WTC11 (cell line): ENCODE measurements at regions not wholly inside any gene's neighbourhood (a gene's known extent, or its start where the extent isn't known, plus 50 kb on each side); places are given as distances from the start of the nearest gene placed in this dataset.

Source experiments
- ATAC-seq: fragments of 200-7000 bp; cut with Tn5 transposase; 2 replicates; pipeline ENCODE4 v1.10.0; 2021; ENCODE audit warnings: mild to moderate bottlenecking, moderate library complexity
- CTCF ChIA-PET: fragments of 300-600 bp; sonication (Branson Sonifier 250); formaldehyde crosslinking; loops from one replicate; lab custom pipeline; 2021; ENCODE audit warnings: antibody characterized with exemption; lab: Charles Lee
- POLR2A ChIA-PET: fragments of 350-600 bp; sonication (Branson Sonifier 250); formaldehyde crosslinking; loops from one replicate; lab custom pipeline; 2021; ENCODE audit warnings: antibody characterized with exemption; lab: Charles Lee
- DNase-seq: peaks from one replicate; pipeline ENCODE4 v3.0.0; 2021; ENCODE audit warnings: low spot score
- H3K27ac Mint-ChIP-seq: 2 replicates; pipeline ENCODE4 v1.8.0; 2021; ENCODE audit warnings: mixed read lengths
- H3K27me3 Mint-ChIP-seq: 2 replicates; pipeline ENCODE4 v1.8.0; 2021; ENCODE audit warnings: low read depth, mild to moderate bottlenecking, moderate library complexity, mixed read lengths
- H3K36me3 Mint-ChIP-seq: 2 replicates; pipeline ENCODE4 v1.8.0; 2021; ENCODE audit warnings: mixed read lengths
- H3K4me1 Mint-ChIP-seq: 2 replicates; pipeline ENCODE4 v1.8.0; 2022; ENCODE audit warnings: mixed read lengths
- H3K4me3 Mint-ChIP-seq: 2 replicates; pipeline ENCODE4 v1.8.0; 2021; ENCODE audit warnings: mild to moderate bottlenecking, moderate library complexity, mixed read lengths
- H3K9me3 Mint-ChIP-seq: 2 replicates; pipeline ENCODE4 v1.8.0; 2021; ENCODE audit warnings: mixed read lengths
- CBFB ChIP-seq: sonication (generic); formaldehyde crosslinking; IDR thresholded peaks from 2 replicates; pipeline ENCODE4 v1.8.1; 2022; ENCODE audit warnings: mild to moderate bottlenecking, low read depth, missing genetic modification reagents
- CREB1 ChIP-seq: sonication (generic); formaldehyde crosslinking; IDR thresholded peaks from 2 replicates; pipeline ENCODE4 v1.8.0; 2023; ENCODE audit warnings: mild to moderate bottlenecking, missing genetic modification reagents
- CREM ChIP-seq: sonication (generic); formaldehyde crosslinking; IDR thresholded peaks from 2 replicates; pipeline ENCODE4 v1.8.1; 2022; ENCODE audit warnings: mild to moderate bottlenecking, missing genetic modification reagents, moderate library complexity
- E2F1 ChIP-seq: sonication (generic); formaldehyde crosslinking; IDR thresholded peaks from 2 replicates; pipeline ENCODE4 v1.8.0; 2022; ENCODE audit warnings: mild to moderate bottlenecking, missing genetic modification reagents
- ELF4 ChIP-seq: sonication (generic); formaldehyde crosslinking; IDR thresholded peaks from 2 replicates; pipeline ENCODE4 v1.8.1; 2022; ENCODE audit warnings: low read depth, mild to moderate bottlenecking, moderate library complexity, missing genetic modification reagents
- NFATC4 ChIP-seq: fragments of 250-450 bp; sonication (Bioruptor Pico); IDR thresholded peaks from 2 replicates; pipeline ENCODE4 v1.9.0; 2021; ENCODE audit warnings: mild to moderate bottlenecking
- OVOL2 ChIP-seq: fragments of 250-450 bp; sonication (Bioruptor Pico); IDR thresholded peaks from 2 replicates; pipeline ENCODE4 v1.9.0; 2021; ENCODE audit warnings: mild to moderate bottlenecking, borderline replicate concordance
- SMAD3 ChIP-seq: sonication (generic); formaldehyde crosslinking; IDR thresholded peaks from 2 replicates; pipeline ENCODE4 v1.8.0; 2022; ENCODE audit warnings: missing genetic modification reagents, mild to moderate bottlenecking, borderline replicate concordance
- STAT6 ChIP-seq: sonication (generic); formaldehyde crosslinking; conservative IDR thresholded peaks from 2 replicates; pipeline ENCODE4 v1.8.1; 2023; ENCODE audit warnings: mild to moderate bottlenecking, low read depth, missing genetic modification reagents, moderate library complexity
- TEAD4 ChIP-seq: sonication (generic); formaldehyde crosslinking; IDR thresholded peaks from 2 replicates; pipeline ENCODE4 v1.8.0; 2022; ENCODE audit warnings: mild to moderate bottlenecking, missing genetic modification reagents
- TP53 ChIP-seq: sonication (generic); formaldehyde crosslinking; IDR thresholded peaks from 2 replicates; pipeline ENCODE4 v1.8.1; 2023; ENCODE audit warnings: mild to moderate bottlenecking, missing genetic modification reagents
- ZBTB21 ChIP-seq: sonication (generic); formaldehyde crosslinking; IDR thresholded peaks from 2 replicates; pipeline ENCODE4 v1.8.1; 2023; ENCODE audit warnings: mild to moderate bottlenecking, missing genetic modification reagents, borderline replicate concordance
- TF ChIP-seq, protein P1 (sequence below): sonication (generic); formaldehyde crosslinking; IDR thresholded peaks from 2 replicates; pipeline ENCODE4 v1.8.1; 2023; ENCODE audit warnings: mild to moderate bottlenecking, missing genetic modification reagents, moderate library complexity
- TF ChIP-seq, protein P2 (sequence below): sonication (generic); formaldehyde crosslinking; IDR thresholded peaks from 2 replicates; pipeline ENCODE4 v1.8.0; 2022; ENCODE audit warnings: mild to moderate bottlenecking, missing genetic modification reagents
- TF ChIP-seq, protein P3 (sequence below): fragments of 250-450 bp; sonication (Bioruptor Pico); IDR thresholded peaks from 2 replicates; pipeline ENCODE4 v1.9.0; 2021; ENCODE audit warnings: mild to moderate bottlenecking
- TF ChIP-seq, protein P4 (sequence below): sonication (generic); formaldehyde crosslinking; IDR thresholded peaks from 2 replicates; pipeline ENCODE4 v1.8.0; 2023; ENCODE audit warnings: missing genetic modification reagents, mild to moderate bottlenecking, borderline replicate concordance
- TF ChIP-seq, protein P5 (sequence below): fragments of 200-600 bp; IDR thresholded peaks from 2 replicates; pipeline ENCODE4 v1.8.0; 2022; ENCODE audit warnings: antibody characterized with exemption
- TF ChIP-seq, protein P6 (sequence below): fragments of 250-450 bp; sonication (Bioruptor Pico); IDR thresholded peaks from 2 replicates; pipeline ENCODE4 v1.8.0; 2021; ENCODE audit warnings: mild to moderate bottlenecking
- TF ChIP-seq, protein P7 (sequence below): sonication (generic); formaldehyde crosslinking; IDR thresholded peaks from 2 replicates; pipeline ENCODE4 v1.8.1; 2023; ENCODE audit warnings: mild to moderate bottlenecking, moderate library complexity, missing genetic modification reagents

DNA sequence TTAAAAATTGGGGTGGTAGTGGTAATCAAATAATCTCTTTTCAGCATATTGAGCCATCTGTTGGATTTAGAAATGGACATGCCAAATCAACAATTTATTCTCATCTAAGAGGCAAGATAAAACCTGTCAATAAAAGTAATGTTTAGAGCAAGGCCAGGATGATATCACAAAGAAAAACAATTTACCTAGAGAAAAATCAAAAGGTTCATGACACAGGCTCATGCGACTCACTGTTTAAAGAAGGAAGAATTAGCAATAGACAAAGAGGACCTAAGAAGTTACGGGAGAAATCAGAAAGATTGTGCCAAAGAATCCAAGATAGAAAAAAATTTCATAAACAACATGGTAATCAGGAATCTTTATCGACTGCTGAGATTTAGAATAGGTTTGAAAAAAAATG, 868.5 kb upstream of the GBE1 start:
- TF ChIP-seq, protein P1, sequence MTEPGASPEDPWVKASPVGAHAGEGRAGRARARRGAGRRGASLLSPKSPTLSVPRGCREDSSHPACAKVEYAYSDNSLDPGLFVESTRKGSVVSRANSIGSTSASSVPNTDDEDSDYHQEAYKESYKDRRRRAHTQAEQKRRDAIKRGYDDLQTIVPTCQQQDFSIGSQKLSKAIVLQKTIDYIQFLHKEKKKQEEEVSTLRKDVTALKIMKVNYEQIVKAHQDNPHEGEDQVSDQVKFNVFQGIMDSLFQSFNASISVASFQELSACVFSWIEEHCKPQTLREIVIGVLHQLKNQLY = no peak
- TF ChIP-seq CREB1 (CRISPR knock-in tag) (no peak), ELF4 (no peak), NFATC4 (CRISPR knock-in tag) (no peak), ZBTB21 (CRISPR knock-in tag) (no peak), TP53 (CRISPR knock-in tag) (no peak), CBFB (CRISPR knock-in tag) (no peak), OVOL2 (CRISPR knock-in tag) (no peak), CREM (CRISPR knock-in tag) (no peak), TEAD4 (CRISPR knock-in tag) (no peak), E2F1 (CRISPR knock-in tag) (no peak), STAT6 (CRISPR knock-in tag) (no peak), SMAD3 (CRISPR knock-in tag) (no peak)
- TF ChIP-seq, protein P2, sequence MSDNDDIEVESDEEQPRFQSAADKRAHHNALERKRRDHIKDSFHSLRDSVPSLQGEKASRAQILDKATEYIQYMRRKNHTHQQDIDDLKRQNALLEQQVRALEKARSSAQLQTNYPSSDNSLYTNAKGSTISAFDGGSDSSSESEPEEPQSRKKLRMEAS (CRISPR knock-in tag) = no peak
- TF ChIP-seq, protein P3, sequence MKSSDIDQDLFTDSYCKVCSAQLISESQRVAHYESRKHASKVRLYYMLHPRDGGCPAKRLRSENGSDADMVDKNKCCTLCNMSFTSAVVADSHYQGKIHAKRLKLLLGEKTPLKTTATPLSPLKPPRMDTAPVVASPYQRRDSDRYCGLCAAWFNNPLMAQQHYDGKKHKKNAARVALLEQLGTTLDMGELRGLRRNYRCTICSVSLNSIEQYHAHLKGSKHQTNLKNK (CRISPR knock-in tag) = no peak
- TF ChIP-seq, protein P4, sequence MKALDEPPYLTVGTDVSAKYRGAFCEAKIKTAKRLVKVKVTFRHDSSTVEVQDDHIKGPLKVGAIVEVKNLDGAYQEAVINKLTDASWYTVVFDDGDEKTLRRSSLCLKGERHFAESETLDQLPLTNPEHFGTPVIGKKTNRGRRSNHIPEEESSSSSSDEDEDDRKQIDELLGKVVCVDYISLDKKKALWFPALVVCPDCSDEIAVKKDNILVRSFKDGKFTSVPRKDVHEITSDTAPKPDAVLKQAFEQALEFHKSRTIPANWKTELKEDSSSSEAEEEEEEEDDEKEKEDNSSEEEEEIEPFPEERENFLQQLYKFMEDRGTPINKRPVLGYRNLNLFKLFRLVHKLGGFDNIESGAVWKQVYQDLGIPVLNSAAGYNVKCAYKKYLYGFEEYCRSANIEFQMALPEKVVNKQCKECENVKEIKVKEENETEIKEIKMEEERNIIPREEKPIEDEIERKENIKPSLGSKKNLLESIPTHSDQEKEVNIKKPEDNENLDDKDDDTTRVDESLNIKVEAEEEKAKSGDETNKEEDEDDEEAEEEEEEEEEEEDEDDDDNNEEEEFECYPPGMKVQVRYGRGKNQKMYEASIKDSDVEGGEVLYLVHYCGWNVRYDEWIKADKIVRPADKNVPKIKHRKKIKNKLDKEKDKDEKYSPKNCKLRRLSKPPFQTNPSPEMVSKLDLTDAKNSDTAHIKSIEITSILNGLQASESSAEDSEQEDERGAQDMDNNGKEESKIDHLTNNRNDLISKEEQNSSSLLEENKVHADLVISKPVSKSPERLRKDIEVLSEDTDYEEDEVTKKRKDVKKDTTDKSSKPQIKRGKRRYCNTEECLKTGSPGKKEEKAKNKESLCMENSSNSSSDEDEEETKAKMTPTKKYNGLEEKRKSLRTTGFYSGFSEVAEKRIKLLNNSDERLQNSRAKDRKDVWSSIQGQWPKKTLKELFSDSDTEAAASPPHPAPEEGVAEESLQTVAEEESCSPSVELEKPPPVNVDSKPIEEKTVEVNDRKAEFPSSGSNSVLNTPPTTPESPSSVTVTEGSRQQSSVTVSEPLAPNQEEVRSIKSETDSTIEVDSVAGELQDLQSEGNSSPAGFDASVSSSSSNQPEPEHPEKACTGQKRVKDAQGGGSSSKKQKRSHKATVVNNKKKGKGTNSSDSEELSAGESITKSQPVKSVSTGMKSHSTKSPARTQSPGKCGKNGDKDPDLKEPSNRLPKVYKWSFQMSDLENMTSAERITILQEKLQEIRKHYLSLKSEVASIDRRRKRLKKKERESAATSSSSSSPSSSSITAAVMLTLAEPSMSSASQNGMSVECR = no peak
- TF ChIP-seq, protein P5, sequence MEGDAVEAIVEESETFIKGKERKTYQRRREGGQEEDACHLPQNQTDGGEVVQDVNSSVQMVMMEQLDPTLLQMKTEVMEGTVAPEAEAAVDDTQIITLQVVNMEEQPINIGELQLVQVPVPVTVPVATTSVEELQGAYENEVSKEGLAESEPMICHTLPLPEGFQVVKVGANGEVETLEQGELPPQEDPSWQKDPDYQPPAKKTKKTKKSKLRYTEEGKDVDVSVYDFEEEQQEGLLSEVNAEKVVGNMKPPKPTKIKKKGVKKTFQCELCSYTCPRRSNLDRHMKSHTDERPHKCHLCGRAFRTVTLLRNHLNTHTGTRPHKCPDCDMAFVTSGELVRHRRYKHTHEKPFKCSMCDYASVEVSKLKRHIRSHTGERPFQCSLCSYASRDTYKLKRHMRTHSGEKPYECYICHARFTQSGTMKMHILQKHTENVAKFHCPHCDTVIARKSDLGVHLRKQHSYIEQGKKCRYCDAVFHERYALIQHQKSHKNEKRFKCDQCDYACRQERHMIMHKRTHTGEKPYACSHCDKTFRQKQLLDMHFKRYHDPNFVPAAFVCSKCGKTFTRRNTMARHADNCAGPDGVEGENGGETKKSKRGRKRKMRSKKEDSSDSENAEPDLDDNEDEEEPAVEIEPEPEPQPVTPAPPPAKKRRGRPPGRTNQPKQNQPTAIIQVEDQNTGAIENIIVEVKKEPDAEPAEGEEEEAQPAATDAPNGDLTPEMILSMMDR = no peak
- TF ChIP-seq, protein P6, sequence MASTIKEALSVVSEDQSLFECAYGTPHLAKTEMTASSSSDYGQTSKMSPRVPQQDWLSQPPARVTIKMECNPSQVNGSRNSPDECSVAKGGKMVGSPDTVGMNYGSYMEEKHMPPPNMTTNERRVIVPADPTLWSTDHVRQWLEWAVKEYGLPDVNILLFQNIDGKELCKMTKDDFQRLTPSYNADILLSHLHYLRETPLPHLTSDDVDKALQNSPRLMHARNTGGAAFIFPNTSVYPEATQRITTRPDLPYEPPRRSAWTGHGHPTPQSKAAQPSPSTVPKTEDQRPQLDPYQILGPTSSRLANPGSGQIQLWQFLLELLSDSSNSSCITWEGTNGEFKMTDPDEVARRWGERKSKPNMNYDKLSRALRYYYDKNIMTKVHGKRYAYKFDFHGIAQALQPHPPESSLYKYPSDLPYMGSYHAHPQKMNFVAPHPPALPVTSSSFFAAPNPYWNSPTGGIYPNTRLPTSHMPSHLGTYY (CRISPR knock-in tag) = no peak
- TF ChIP-seq, protein P7, sequence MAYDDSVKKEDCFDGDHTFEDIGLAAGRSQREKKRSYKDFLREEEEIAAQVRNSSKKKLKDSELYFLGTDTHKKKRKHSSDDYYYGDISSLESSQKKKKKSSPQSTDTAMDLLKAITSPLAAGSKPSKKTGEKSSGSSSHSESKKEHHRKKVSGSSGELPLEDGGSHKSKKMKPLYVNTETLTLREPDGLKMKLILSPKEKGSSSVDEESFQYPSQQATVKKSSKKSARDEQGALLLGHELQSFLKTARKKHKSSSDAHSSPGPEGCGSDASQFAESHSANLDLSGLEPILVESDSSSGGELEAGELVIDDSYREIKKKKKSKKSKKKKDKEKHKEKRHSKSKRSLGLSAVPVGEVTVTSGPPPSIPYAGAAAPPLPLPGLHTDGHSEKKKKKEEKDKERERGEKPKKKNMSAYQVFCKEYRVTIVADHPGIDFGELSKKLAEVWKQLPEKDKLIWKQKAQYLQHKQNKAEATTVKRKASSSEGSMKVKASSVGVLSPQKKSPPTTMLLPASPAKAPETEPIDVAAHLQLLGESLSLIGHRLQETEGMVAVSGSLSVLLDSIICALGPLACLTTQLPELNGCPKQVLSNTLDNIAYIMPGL (CRISPR knock-in tag) = no peak
- ChIA-PET CTCF (no interaction called here), POLR2A (no interaction called here)
- Mint-ChIP-seq H3K4me1 (peaks cover 13% of the 10 kb centered on the region), H3K36me3 (no peaks in the 10 kb centered on the region), H3K27me3 (no peaks in the 10 kb centered on the region), H3K9me3 (peaks cover 12% of the 10 kb centered on the region), H3K4me3 (no peak overlapping the region), H3K27ac (no peak overlapping the region)
- no peak for DNase-seq
- ATAC-seq = no peak
